ENCODE measurements at regions not wholly inside any gene's neighbourhood (a gene's known extent, or its start where the extent isn't known, plus 50 kb on each side); places are given as distances from the start of the nearest gene placed in this dataset.

GRCh38 chr3:68342426-68342825 lies 589.9 kb downstream of the TAFA4 start:
- no peak for TF ChIP-seq TAF1 (IDR thresholded peaks at IDR 0.05; ENCODE audit: borderline replicate concordance, insufficient read depth, low read length)
- no peak for TF ChIP-seq FOXP2 (optimal IDR thresholded peaks at IDR 0.05; ENCODE audit: borderline replicate concordance, extremely low read depth, extremely low read length, insufficient read depth)
